ENCODE measurements at regions not wholly inside any gene's neighbourhood (a gene's known extent, or its start where the extent isn't known, plus 50 kb on each side); places are given as distances from the start of the nearest gene placed in this dataset.
"Not testable (repeated sequence)": the region's sequence is repeated elsewhere in the genome, so short reads cannot be mapped to it uniquely, and the experiment has no call there.

DNA sequence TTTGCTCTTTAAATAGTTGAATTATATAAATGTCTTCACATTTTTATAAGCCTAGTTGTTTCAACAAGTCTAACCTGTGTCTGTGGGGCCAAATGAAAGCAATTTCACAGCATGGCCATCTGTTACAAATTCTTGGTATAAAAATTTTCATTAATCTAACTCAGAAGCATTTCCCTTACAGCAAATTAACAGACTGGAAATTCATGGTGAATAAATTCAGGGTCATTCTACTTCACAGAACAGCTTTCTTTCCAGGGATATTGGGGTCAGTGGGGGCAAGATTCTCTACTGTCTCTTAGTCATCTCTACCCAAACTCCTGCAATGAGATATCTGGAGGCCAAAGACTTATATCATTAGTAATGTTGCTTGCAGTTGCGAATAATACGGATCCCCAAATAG, 352.1 kb downstream of the MMUT start:
- no peak for DNase-seq (ENCODE audit: low read depth, low spot score)
- H2AFZ ChIP-seq (ENCODE audit: control insufficient read depth, low read depth, low read length): no peak overlapping the region
- intact Hi-C loops (cut with micrococcal nuclease; ENCODE audit: unreplicated experiment): no loop called here
- no peaks in the 10 kb centered on the region for H4K20me1 ChIP-seq (ENCODE audit: control insufficient read depth, insufficient read depth)
- FAIRE-seq: no peak
- 82% methylated on average over 2 of the region's 2 CpGs for WGBS (ENCODE audit: insufficient coverage, insufficient replicate concordance, low lambda C conversion rate, missing lambda C conversion rate)
- TF ChIP-seq TAF1 (IDR thresholded peaks at IDR 0.05; ENCODE audit: borderline replicate concordance, low read depth, low read length): no peak
- TF ChIP-seq NR2C1 (IDR thresholded peaks at IDR 0.05): no peak
- TF ChIP-seq ATF7 (IDR thresholded peaks at IDR 0.05; ENCODE audit: low read depth): no peak
- TF ChIP-seq SIN3A (IDR thresholded peaks at IDR 0.05; ENCODE audit: low read depth, low read length): no peak
- BruUV-seq (replicated peaks): no TSS peak
- H3K27ac ChIP-seq (ENCODE audit: control insufficient read depth, insufficient read depth): no peak overlapping the region
- ChIA-PET POLR2A (no interaction called here), SMC1A (ENCODE audit: uncharacterized antibody, unreplicated experiment) (interaction anchor here (0.5 kb wide), 1 partner anchor 299 kb away, joined by 3 read pairs; no protein-coding TSS in a partner anchor), RAD21 (ENCODE audit: unreplicated experiment) (no interaction called here), CTCF (no interaction called here)
- no peak for ATAC-seq
- in situ Hi-C loops (cut with MboI): no loop called here
- H3K4me1 ChIP-seq (ENCODE audit: control insufficient read depth, insufficient read depth, low read length): no peaks in the 10 kb centered on the region
- H3K27me3 ChIP-seq (replicated peaks in 1 of 2; ENCODE audit: control insufficient read depth in 2 of 2, insufficient read depth in 2 of 2, low read length in 1 of 2): no peaks in the 10 kb centered on the region
- H3K9ac ChIP-seq (ENCODE audit: control insufficient read depth, insufficient read depth, low read length): no peak overlapping the region
- H3K4me3 ChIP-seq: no peak overlapping the region
- no peaks in the 10 kb centered on the region for H3K9me3 ChIP-seq (replicated peaks; ENCODE audit: control insufficient read depth, insufficient read depth, low read length)
- no peaks in the 10 kb centered on the region for H3K79me2 ChIP-seq (ENCODE audit: control insufficient read depth, insufficient read depth, low read length)
- no peaks in the 10 kb centered on the region for H3K36me3 ChIP-seq (ENCODE audit: control insufficient read depth in 2 of 2, insufficient read depth in 2 of 2, low read length in 1 of 2)
- H3K4me2 ChIP-seq (ENCODE audit: control insufficient read depth, insufficient read depth): no peak overlapping the region

DNA sequence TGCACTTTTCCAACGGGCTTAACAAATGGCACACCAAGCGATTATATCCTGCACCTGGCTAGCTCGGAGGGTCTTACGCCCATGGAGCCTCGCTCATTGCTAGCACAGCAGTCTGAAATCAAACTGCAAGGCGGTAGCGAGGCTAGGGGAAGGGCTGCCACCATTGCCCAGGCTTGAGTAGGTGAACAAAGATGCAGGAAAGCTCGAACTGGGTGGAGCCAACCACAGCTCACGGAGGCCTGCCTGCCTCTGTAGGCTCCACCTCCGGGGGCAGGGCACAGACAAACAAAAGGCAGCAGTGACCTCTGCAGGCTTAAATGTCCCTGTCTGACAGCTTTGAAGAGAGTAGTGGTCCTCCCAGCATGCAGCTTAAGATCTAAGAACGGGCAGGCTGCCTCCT, 365.4 kb downstream of the MMUT start:
- CTCF ChIA-PET: not testable (repeated sequence)

More for the DNA sequence above, 365.4 kb downstream of the MMUT start:
- H3K27me3 ChIP-seq (replicated peaks in 1 of 2; ENCODE audit: control insufficient read depth in 2 of 2, insufficient read depth in 2 of 2, low read length in 1 of 2); H4K20me1 ChIP-seq (ENCODE audit: control insufficient read depth, insufficient read depth); H3K27ac ChIP-seq (ENCODE audit: control insufficient read depth, insufficient read depth); BruUV-seq (replicated peaks); ATAC-seq; FAIRE-seq; H3K4me3 ChIP-seq; RAD21 ChIA-PET (ENCODE audit: unreplicated experiment); POLR2A ChIA-PET; H3K36me3 ChIP-seq (ENCODE audit: control insufficient read depth in 2 of 2, insufficient read depth in 2 of 2, low read length in 1 of 2); H3K9ac ChIP-seq (ENCODE audit: control insufficient read depth, insufficient read depth, low read length); H3K79me2 ChIP-seq (ENCODE audit: control insufficient read depth, insufficient read depth, low read length); intact Hi-C loops (cut with micrococcal nuclease; ENCODE audit: unreplicated experiment); H2AFZ ChIP-seq (ENCODE audit: control insufficient read depth, low read depth, low read length); DNase-seq (ENCODE audit: low read depth, low spot score); SMC1A ChIA-PET (ENCODE audit: uncharacterized antibody, unreplicated experiment); in situ Hi-C loops (cut with MboI); H3K4me2 ChIP-seq (ENCODE audit: control insufficient read depth, insufficient read depth); H3K4me1 ChIP-seq (ENCODE audit: control insufficient read depth, insufficient read depth, low read length); H3K9me3 ChIP-seq (replicated peaks; ENCODE audit: control insufficient read depth, insufficient read depth, low read length): not testable (repeated sequence)
- WGBS (ENCODE audit: insufficient coverage, insufficient replicate concordance, low lambda C conversion rate, missing lambda C conversion rate): 42% methylated on average over 11 of the region's 11 CpGs

All from GM12878 (cell line).